Pancreas (tissue), 10 donors: ENCODE measurements at regions not wholly inside any gene's neighbourhood (a gene's known extent, or its start where the extent isn't known, plus 50 kb on each side); places are given as distances from the start of the nearest gene placed in this dataset.

Experiments used
- ATAC-seq, 4 donors: fragments of 200-7000 bp; cut with Tn5 transposase; one replicate each; pipeline versions ENCODE4 v1.8.0 to v1.9.1; 2020; ENCODE audit warnings: mild to moderate bottlenecking in 4 of 4, moderate library complexity in 4 of 4
- DNase-seq, 6 donors: peaks; one replicate each; pipeline ENCODE4 v3.0.0-alpha.2; 2020
- FAIRE-seq: peaks from 2 replicates; lab custom pipeline; 2012; peaks lifted over from hg19 to GRCh38; lab: Jason Lieb, UNC
- H3K27ac ChIP-seq, 4 donors: fragments of 200-600 bp; sonication (generic); 1 replicate in 3 of 4; 2 replicates in 1 of 4; pipeline versions ENCODE4 v1.5.0 to v1.8.0; 2020
- H3K27me3 ChIP-seq, 4 donors: fragments of 200-600 bp; one replicate each; pipeline ENCODE4 v1.8.0; 2021
- H3K36me3 ChIP-seq, 3 donors: fragments of 200-600 bp; sonication (generic) in 1 of 3; one replicate each; pipeline versions ENCODE4 v1.5.0 to v1.8.0; 2020 to 2021
- H3K4me1 ChIP-seq, 3 donors: fragments of 200-600 bp; one replicate each; pipeline ENCODE4 v1.8.0; 2021
- H3K4me3 ChIP-seq, 4 donors: fragments of 200-600 bp; sonication (generic) in 2 of 4; one replicate each; pipeline versions ENCODE4 v1.5.0 to v1.8.0; 2020 to 2021
- H3K9me3 ChIP-seq, 4 donors: fragments of 200-600 bp; one replicate each; pipeline ENCODE4 v1.8.0; 2021
- CTCF ChIP-seq, 4 donors: fragments of 200-600 bp; sonication (generic) in 3 of 4; IDR thresholded peaks; one replicate each; pipeline versions ENCODE4 v1.5.0 to v1.8.0; 2021; ENCODE audit warnings: antibody characterized with exemption in 4 of 4
- WGBS, 2 donors: extraction: QIAGEN DNeasy Blood & Tissue Kit; methylation state at CpG; one replicate each; pipeline ENCODE4 v1.1.7; 2013; 5-methylcytosine and 5-hydroxymethylcytosine counted together
- intact Hi-C, 3 donors: fragments of 100-400 bp; cut with DNase I; formaldehyde crosslinking; loops; one replicate each; pipeline versions ENCODE4 v1.11.1 to v1.14.2; 2022
- donor health status: healthy with polysubstance abuse.
- donor health status: DM: no; HTN: no; CAD: no; lungs with moderate emphysema.
- donor health status: DM: no; HTN: no; CAD: no.
- donor health status: control.
- donor health status: control.
- donor health status: Bipolar disorder and iron deficiency.
- donor health status: DM: yes; HTN: yes; CAD: no.
- donor health status: DM: no; HTN: no; CAD: no.
- donor health status: DM: no; HTN: no; CAD: no.
- donor health status: DM: yes; HTN: yes; CAD: no.

DNA sequence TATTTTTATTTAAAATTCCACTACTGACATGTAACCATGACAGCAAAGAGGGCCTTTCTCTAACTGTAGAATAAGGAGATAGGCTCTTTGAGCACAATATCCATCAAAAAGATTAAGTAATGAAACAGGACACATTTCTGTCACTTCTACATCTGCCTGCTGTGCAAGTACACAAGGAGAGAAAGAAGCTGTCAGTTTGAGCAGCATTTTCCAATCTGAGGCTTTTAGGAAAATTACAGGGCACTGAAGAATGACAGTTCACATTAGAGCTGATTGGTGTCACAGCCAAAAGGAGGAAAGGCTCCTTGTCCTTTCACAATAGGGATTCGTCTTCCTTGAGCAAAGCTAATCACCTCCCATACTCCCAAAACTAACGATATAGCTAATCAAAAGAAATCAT, 158.8 kb upstream of the TAC1 start:
- Histone ChIP-seq H3K27ac (no peak overlapping the region), H3K4me1 (no peaks in the 10 kb centered on the region), H3K4me3 (no peak overlapping the region), H3K9me3 (no peaks in the 10 kb centered on the region), H3K36me3 (no peaks in the 10 kb centered on the region), H3K27me3 (no peaks in the 10 kb centered on the region)
- FAIRE-seq = no peak
- intact Hi-C loops = no loop called here
- DNase-seq = no peak
- no peak for ATAC-seq
- no peak for TF ChIP-seq CTCF (IDR thresholded peaks at IDR 0.05)
- 59 to 67% methylated on average over 2 of the region's 2 CpGs for WGBS, 2 donors

DNA sequence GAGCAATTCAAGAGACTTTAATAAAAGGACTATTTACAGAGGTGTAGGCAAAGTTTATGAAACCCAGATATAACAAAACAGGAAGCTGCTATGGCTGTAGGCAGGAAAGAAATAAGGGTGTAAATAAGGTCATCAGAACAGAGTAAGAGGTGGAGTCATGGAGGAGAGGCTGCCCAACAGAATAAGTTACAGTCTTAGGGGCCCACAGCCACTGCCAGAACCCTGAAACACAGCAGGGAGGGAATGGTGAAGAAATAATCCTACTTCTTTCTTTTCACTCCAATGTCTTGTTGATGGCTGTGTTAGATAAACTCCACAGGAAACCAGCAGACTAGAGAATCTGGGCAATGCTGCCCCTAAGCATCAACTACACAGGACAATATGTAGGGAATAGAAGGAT, 155.8 kb upstream of the TAC1 start:
- Histone ChIP-seq H3K36me3 (no peaks in the 10 kb centered on the region), H3K27me3 (no peaks in the 10 kb centered on the region), H3K4me1 (no peaks in the 10 kb centered on the region), H3K9me3 (no peaks in the 10 kb centered on the region), H3K4me3 (no peak overlapping the region), H3K27ac (no peak overlapping the region)
- no peak for TF ChIP-seq CTCF (IDR thresholded peaks at IDR 0.05)
- ATAC-seq = no peak
- no peak for DNase-seq
- intact Hi-C loops = no loop called here
- FAIRE-seq = no peak

GRCh38 chr7:97578225-97578624, 153.7 kb upstream of the TAC1 start:
- no peak for ATAC-seq
- intact Hi-C loops = no loop called here
- H3K27ac ChIP-seq = no peak overlapping the region
- H3K36me3 ChIP-seq = no peaks in the 10 kb centered on the region
- WGBS, 2 donors = 76 to 82% methylated on average over 5 of the region's 5 CpGs
- no peak for TF ChIP-seq CTCF (IDR thresholded peaks at IDR 0.05)
- no peaks in the 10 kb centered on the region for H3K27me3 ChIP-seq
- no peak for FAIRE-seq
- H3K9me3 ChIP-seq = no peaks in the 10 kb centered on the region
- no peak for DNase-seq
- no peak overlapping the region for H3K4me3 ChIP-seq
- H3K4me1 ChIP-seq = no peaks in the 10 kb centered on the region

DNA sequence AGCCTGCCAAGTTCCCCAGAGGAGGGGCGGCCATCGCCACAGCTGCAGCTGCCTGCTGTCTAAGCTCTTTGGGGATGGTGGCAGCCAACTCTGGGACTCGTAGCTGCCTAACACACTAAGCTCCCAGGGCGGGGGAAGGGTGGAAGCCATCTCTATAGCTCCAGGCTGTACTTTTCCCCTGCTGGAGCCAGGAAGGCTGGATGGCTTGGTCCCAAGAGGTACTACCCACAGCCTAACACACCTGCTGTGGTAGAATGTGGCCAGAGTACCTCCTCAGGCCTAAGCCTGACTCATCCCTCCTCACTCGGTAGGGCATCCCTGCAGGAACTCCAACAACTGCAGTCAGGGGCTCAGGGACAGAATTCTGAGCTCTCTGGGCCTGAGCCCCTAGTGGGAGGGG, 151.7 kb upstream of the TAC1 start:
- Histone ChIP-seq H3K36me3 (no peaks in the 10 kb centered on the region), H3K4me1 (no peaks in the 10 kb centered on the region), H3K4me3 (no peak overlapping the region), H3K9me3 (no peaks in the 10 kb centered on the region), H3K27me3 (no peaks in the 10 kb centered on the region), H3K27ac (no peak overlapping the region)
- intact Hi-C loops = no loop called here
- ATAC-seq (no peak), FAIRE-seq (no peak), DNase-seq (peak in 1 of 6 donors; percentile 17)
- WGBS, 2 donors = 66 to 72% methylated on average over 5 of the region's 5 CpGs
- no peak for TF ChIP-seq CTCF (IDR thresholded peaks at IDR 0.05)

DNA sequence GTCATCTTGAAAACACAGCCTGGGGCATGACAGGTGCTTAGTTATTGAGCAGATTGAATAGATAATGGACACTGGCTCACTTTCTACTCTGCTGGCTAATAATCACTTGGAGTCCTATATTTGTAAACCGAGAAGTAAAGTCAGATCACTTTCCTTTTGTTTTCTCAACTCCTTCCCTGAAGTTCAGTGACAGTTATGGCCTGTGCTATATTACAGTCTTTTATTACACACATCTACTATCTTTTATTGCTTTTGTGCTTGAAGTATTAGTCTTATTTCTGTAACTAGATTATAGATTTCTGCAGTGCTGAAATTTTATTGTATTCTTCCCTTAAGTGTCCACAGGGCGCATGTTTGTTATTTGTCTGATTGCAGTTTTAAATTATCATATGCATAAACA, 136.4 kb upstream of the TAC1 start:
- no peaks in the 10 kb centered on the region for H3K27me3 ChIP-seq
- no peak overlapping the region for H3K4me3 ChIP-seq
- no peak overlapping the region for H3K27ac ChIP-seq
- ATAC-seq (no peak), FAIRE-seq (no peak), DNase-seq (no peak)
- WGBS, 2 donors = 58 to 66% methylated on average over 2 of the region's 2 CpGs
- H3K4me1 ChIP-seq = no peaks in the 10 kb centered on the region
- H3K36me3 ChIP-seq = no peaks in the 10 kb centered on the region
- intact Hi-C loops = no loop called here
- TF ChIP-seq CTCF (IDR thresholded peaks at IDR 0.05) = no peak
- H3K9me3 ChIP-seq = no peaks in the 10 kb centered on the region
